ENCODE measurements at regions not wholly inside any gene's neighbourhood (a gene's known extent, or its start where the extent isn't known, plus 50 kb on each side); places are given as distances from the start of the nearest gene placed in this dataset.

- Histone ChIP-seq H3K4me3 (ENCODE audit: low read depth, low read length) (no peak overlapping the region), H3K27me3 (ENCODE audit: control insufficient read depth, insufficient read depth, low read length) (no peaks in the 10 kb centered on the region), H3K36me3 (ENCODE audit: control insufficient read depth, insufficient read depth, low read length) (no peaks in the 10 kb centered on the region)
- CTCF ChIA-PET, result interaction anchor here (1.1 kb wide), 1 partner anchor 20 kb away, joined by 3 read pairs; no protein-coding TSS in a partner anchor
- DNase-seq (ENCODE audit: low read depth), result no peak
- no peak for TF ChIP-seq CTCF (IDR thresholded peaks at IDR 0.05; ENCODE audit: insufficient read depth, low read depth, low read length)
- POLR2A ChIA-PET, result no interaction called here
These were observed 356.6 kb downstream of the EFNB2 start for GRCh38 chr13:106178816-106179215.

- no peaks in the 10 kb centered on the region for H3K36me3 ChIP-seq (ENCODE audit: control insufficient read depth, insufficient read depth, low read length)
- TF ChIP-seq CTCF (IDR thresholded peaks at IDR 0.05; ENCODE audit: insufficient read depth, low read depth, low read length), result no peak
- POLR2A ChIA-PET, result no interaction called here
- H3K27me3 ChIP-seq (ENCODE audit: control insufficient read depth, insufficient read depth, low read length), result no peaks in the 10 kb centered on the region
- no peak for DNase-seq (ENCODE audit: low read depth)
- H3K4me3 ChIP-seq (ENCODE audit: low read depth, low read length), result no peak overlapping the region
- CTCF ChIA-PET, result interaction anchor here (0.6 kb wide), 1 partner anchor 1130 kb away, joined by 3 read pairs; no protein-coding TSS in a partner anchor
These were observed 358.3 kb downstream of the EFNB2 start for GRCh38 chr13:106177146-106177545.

GRCh38 chr13:106176117-106176516 lies 359.3 kb downstream of the EFNB2 start:
- H3K36me3 ChIP-seq (ENCODE audit: control insufficient read depth, insufficient read depth, low read length), result no peaks in the 10 kb centered on the region
- TF ChIP-seq CTCF (IDR thresholded peaks at IDR 0.05; ENCODE audit: insufficient read depth, low read depth, low read length), result no peak
- no peaks in the 10 kb centered on the region for H3K27me3 ChIP-seq (ENCODE audit: control insufficient read depth, insufficient read depth, low read length)
- CTCF ChIA-PET, result interaction anchor here (0.5 to 1.6 kb wide), 4 partner anchors 10 to 258 kb away, joined by 3 to 6 read pairs (median 3); no protein-coding TSS in a partner anchor
- POLR2A ChIA-PET, result no interaction called here
- H3K4me3 ChIP-seq (ENCODE audit: low read depth, low read length), result no peak overlapping the region
- peak; percentile 44 for DNase-seq (ENCODE audit: low read depth)

GRCh38 chr13:106173891-106174610 lies 361.4 kb downstream of the EFNB2 start:
- ChIA-PET CTCF (no interaction called here), POLR2A (no interaction called here)
- H3K4me3 ChIP-seq (ENCODE audit: low read depth, low read length), result no peak overlapping the region
- no peak for DNase-seq (ENCODE audit: low read depth)
- H3K36me3 ChIP-seq (ENCODE audit: control insufficient read depth, insufficient read depth, low read length), result no peaks in the 10 kb centered on the region
- no peaks in the 10 kb centered on the region for H3K27me3 ChIP-seq (ENCODE audit: control insufficient read depth, insufficient read depth, low read length)
- no peak for TF ChIP-seq CTCF (IDR thresholded peaks at IDR 0.05; ENCODE audit: insufficient read depth, low read depth, low read length)

- TF ChIP-seq CTCF (IDR thresholded peaks at IDR 0.05; ENCODE audit: insufficient read depth, low read depth, low read length), result no peak
- POLR2A ChIA-PET, result no interaction called here
- DNase-seq (ENCODE audit: low read depth), result no peak
- no peak overlapping the region for H3K4me3 ChIP-seq (ENCODE audit: low read depth, low read length)
- no peaks in the 10 kb centered on the region for H3K27me3 ChIP-seq (ENCODE audit: control insufficient read depth, insufficient read depth, low read length)
- no peaks in the 10 kb centered on the region for H3K36me3 ChIP-seq (ENCODE audit: control insufficient read depth, insufficient read depth, low read length)
- CTCF ChIA-PET, result interaction anchor here (0.6 kb wide), 1 partner anchor 316 kb away, joined by 3 read pairs; no protein-coding TSS in a partner anchor
These were observed 362.1 kb downstream of the EFNB2 start for GRCh38 chr13:106173346-106173745.

Data from BJ (cell line).